Astrocyte (in vitro differentiated cells and primary cell): ENCODE measurements at regions not wholly inside any gene's neighbourhood (a gene's known extent, or its start where the extent isn't known, plus 50 kb on each side); places are given as distances from the start of the nearest gene placed in this dataset.

Source experiments
- DNase-seq: peaks from one replicate; pipeline ENCODE4 v3.0.0-alpha.2; 2010; ENCODE audit warnings: low read depth
- FAIRE-seq: peaks from 2 replicates; lab custom pipeline; 2011; peaks lifted over from hg19 to GRCh38; lab: Jason Lieb, UNC
- H2AFZ ChIP-seq: 2 replicates; pipeline ENCODE4 v1.6.0; 2012; ENCODE audit warnings: low read depth, low read length, inconsistent platforms
- H3K27ac ChIP-seq: 2 replicates; pipeline ENCODE4 v1.5.1; 2011; ENCODE audit warnings: low read depth, low read length, inconsistent platforms
- H3K27me3 ChIP-seq: 2 replicates; pipeline ENCODE4 v1.6.0; 2011; ENCODE audit warnings: low read length, inconsistent platforms; ENCODE audit not compliant: insufficient read depth
- H3K36me3 ChIP-seq: 2 replicates; pipeline ENCODE4 v1.5.1; 2011; ENCODE audit warnings: low read length, inconsistent platforms; ENCODE audit not compliant: insufficient read depth
- H3K4me1 ChIP-seq: 2 replicates; pipeline ENCODE4 v1.5.1; 2011; ENCODE audit warnings: low read length, inconsistent platforms; ENCODE audit not compliant: insufficient read depth
- H3K4me2 ChIP-seq: 2 replicates; pipeline ENCODE4 v1.6.0; 2012; ENCODE audit warnings: low read length, inconsistent platforms
- H3K4me3 ChIP-seq: 2 replicates; pipeline ENCODE4 v1.5.1; 2011; ENCODE audit warnings: low read depth, mild to moderate bottlenecking, low read length, inconsistent platforms; ENCODE audit not compliant: insufficient read depth
- H3K79me2 ChIP-seq: 2 replicates; pipeline ENCODE4 v1.6.0; 2012; ENCODE audit warnings: mild to moderate bottlenecking, low read length, inconsistent platforms; ENCODE audit not compliant: insufficient read depth
- H3K9ac ChIP-seq: 2 replicates; pipeline ENCODE4 v1.6.0; 2012; ENCODE audit warnings: mild to moderate bottlenecking, low read length, inconsistent platforms
- H3K9me3 ChIP-seq: 2 replicates; pipeline ENCODE4 v1.5.1; 2012; ENCODE audit warnings: low read depth, mild to moderate bottlenecking, low read length, inconsistent platforms; ENCODE audit not compliant: insufficient read depth
- H4K20me1 ChIP-seq: 2 replicates; pipeline ENCODE4 v1.6.0; 2012; ENCODE audit warnings: low read length, inconsistent platforms; ENCODE audit not compliant: insufficient read depth
- H3K27ac Mint-ChIP-seq: one replicate; pipeline ENCODE4 v1.8.0; 2021; ENCODE audit warnings: mild to moderate bottlenecking, mixed read lengths; ENCODE audit not compliant: unreplicated experiment
- H3K27me3 Mint-ChIP-seq: one replicate; pipeline ENCODE4 v1.8.0; 2021; ENCODE audit warnings: low read depth, mixed read lengths; ENCODE audit not compliant: unreplicated experiment
- H3K36me3 Mint-ChIP-seq: one replicate; pipeline ENCODE4 v1.8.0; 2021; ENCODE audit warnings: low read depth, mixed read lengths; ENCODE audit not compliant: unreplicated experiment
- H3K4me1 Mint-ChIP-seq: one replicate; pipeline ENCODE4 v1.8.0; 2021; ENCODE audit warnings: low read depth, mixed read lengths; ENCODE audit not compliant: unreplicated experiment
- H3K4me3 Mint-ChIP-seq: one replicate; pipeline ENCODE4 v1.8.0; 2021; ENCODE audit warnings: mild to moderate bottlenecking, moderate library complexity, mixed read lengths; ENCODE audit not compliant: unreplicated experiment
- H3K9me3 Mint-ChIP-seq: one replicate; pipeline ENCODE4 v1.8.0; 2021; ENCODE audit warnings: mild to moderate bottlenecking, mixed read lengths; ENCODE audit not compliant: unreplicated experiment
- CTCF ChIP-seq: IDR thresholded peaks from 2 replicates; pipeline ENCODE4 v1.5.1; 2011; ENCODE audit warnings: low read depth, mild to moderate bottlenecking, inconsistent platforms, low read length, moderate library complexity; ENCODE audit not compliant: insufficient read depth
- EZH2 ChIP-seq: IDR thresholded peaks from 2 replicates; pipeline ENCODE4 v1.6.1; 2012; ENCODE audit warnings: mild to moderate bottlenecking, low read length, inconsistent platforms; ENCODE audit not compliant: insufficient read depth

- no peak overlapping the region for H3K27ac ChIP-seq
- H3K36me3 Mint-ChIP-seq = no peaks in the 10 kb centered on the region
- H4K20me1 ChIP-seq = no peaks in the 10 kb centered on the region
- H3K27ac Mint-ChIP-seq = no peak overlapping the region
- no peak overlapping the region for H2AFZ ChIP-seq
- H3K4me3 ChIP-seq = no peak overlapping the region
- TF ChIP-seq EZH2 (no peak), CTCF (no peak)
- H3K27me3 Mint-ChIP-seq = peaks cover 8% of the 10 kb centered on the region
- H3K4me3 Mint-ChIP-seq = no peak overlapping the region
- H3K4me1 ChIP-seq = no peaks in the 10 kb centered on the region
- H3K36me3 ChIP-seq = no peaks in the 10 kb centered on the region
- no peak overlapping the region for H3K4me2 ChIP-seq
- no peaks in the 10 kb centered on the region for H3K79me2 ChIP-seq
- FAIRE-seq = no peak
- H3K9ac ChIP-seq = no peak overlapping the region
- no peaks in the 10 kb centered on the region for H3K4me1 Mint-ChIP-seq
- H3K9me3 ChIP-seq = no peaks in the 10 kb centered on the region
- no peaks in the 10 kb centered on the region for H3K27me3 ChIP-seq
- no peak for DNase-seq
- H3K9me3 Mint-ChIP-seq = peaks cover 2% of the 10 kb centered on the region
Measured at GRCh38 chr2:176976736-176977685, 235.6 kb upstream of the HNRNPA3 start.

DNA sequence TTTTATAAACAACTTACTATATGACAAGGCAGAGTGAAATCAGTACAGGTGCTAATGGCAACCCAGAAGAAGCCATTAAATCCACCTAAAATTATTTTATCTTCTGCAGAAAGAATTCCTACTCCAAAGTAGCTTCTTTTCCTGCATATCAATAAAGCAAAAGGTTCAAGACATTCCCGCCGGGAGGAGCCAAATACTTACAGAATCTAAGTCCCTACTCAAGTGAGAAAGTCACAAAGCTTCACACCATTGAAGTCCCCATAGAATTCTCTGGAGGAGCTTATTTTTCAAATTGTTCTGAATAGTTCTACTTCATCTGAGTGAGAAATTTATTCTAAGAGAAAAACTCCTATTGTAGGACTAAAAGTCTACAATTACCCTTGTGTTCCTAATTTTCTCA is 233.7 kb upstream of the HNRNPA3 start:
- Mint-ChIP-seq H3K4me3 (no peak overlapping the region), H3K4me1 (no peaks in the 10 kb centered on the region), H3K9me3 (no peaks in the 10 kb centered on the region), H3K27me3 (peaks cover 5% of the 10 kb centered on the region), H3K27ac (no peak overlapping the region), H3K36me3 (no peaks in the 10 kb centered on the region)
- Histone ChIP-seq H4K20me1 (no peaks in the 10 kb centered on the region), H3K4me3 (no peak overlapping the region), H3K9me3 (no peaks in the 10 kb centered on the region), H3K4me1 (no peaks in the 10 kb centered on the region), H3K4me2 (no peak overlapping the region), H3K79me2 (no peaks in the 10 kb centered on the region), H3K9ac (no peak overlapping the region), H2AFZ (no peak overlapping the region), H3K36me3 (no peaks in the 10 kb centered on the region), H3K27me3 (no peaks in the 10 kb centered on the region), H3K27ac (no peak overlapping the region)
- DNase-seq (no peak), FAIRE-seq (no peak)
- TF ChIP-seq EZH2 (no peak), CTCF (no peak)
